DMS79 treated with DMSO at 0.1 percent for 48 hours (cell line): ENCODE measurements at regions not wholly inside any gene's neighbourhood (a gene's known extent, or its start where the extent isn't known, plus 50 kb on each side); places are given as distances from the start of the nearest gene placed in this dataset.
"Not testable (repeated sequence)": the region's sequence is repeated elsewhere in the genome, so short reads cannot be mapped to it uniquely, and the experiment has no call there.

ENCODE experiments used
- DNase-seq: peaks from one replicate; lab custom pipeline; 2025; lab: John Stamatoyannopoulos, UW

DNA sequence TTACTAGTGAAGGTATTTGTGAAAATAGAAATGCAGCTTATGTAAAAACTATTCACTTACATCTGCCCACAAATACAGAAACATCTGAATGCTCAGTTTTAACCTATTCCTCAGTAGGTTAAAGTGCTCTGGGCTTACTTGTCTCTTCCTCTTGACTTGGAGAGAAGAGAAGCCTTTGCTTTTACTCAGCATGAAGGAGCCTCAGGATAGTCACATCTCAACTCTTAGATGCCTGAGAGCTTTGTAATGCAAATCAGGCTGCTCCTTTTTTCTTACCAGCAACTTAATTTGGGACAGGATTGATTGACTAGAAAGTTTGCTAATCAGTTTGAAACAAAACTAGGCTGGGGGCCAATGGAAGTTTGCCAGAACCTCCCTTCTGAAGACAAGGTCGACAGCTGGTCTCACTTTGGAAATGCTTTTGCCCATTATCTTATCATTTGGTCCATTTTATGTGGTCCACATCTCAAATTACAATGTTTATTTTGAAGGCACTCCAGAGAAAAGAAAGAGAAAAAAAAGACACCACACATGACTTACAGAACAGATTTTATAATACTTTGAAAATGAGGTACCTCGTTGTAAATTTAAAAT lies 274.9 kb upstream of the FRG1 start:
- DNase-seq, result not testable (repeated sequence)

- DNase-seq, result not testable (repeated sequence)
Observed at GRCh38 chr4:189667386-189667785, 273.3 kb upstream of the FRG1 start.

- not testable (repeated sequence) for DNase-seq
Observed at GRCh38 chr4:189697675-189698245, 242.9 kb upstream of the FRG1 start.

- not testable (repeated sequence) for DNase-seq
Observed at GRCh38 chr4:189703000-189703399, 237.7 kb upstream of the FRG1 start.

GRCh38 chr4:189706821-189707220 lies 233.9 kb upstream of the FRG1 start:
- not testable (repeated sequence) for DNase-seq

DNA sequence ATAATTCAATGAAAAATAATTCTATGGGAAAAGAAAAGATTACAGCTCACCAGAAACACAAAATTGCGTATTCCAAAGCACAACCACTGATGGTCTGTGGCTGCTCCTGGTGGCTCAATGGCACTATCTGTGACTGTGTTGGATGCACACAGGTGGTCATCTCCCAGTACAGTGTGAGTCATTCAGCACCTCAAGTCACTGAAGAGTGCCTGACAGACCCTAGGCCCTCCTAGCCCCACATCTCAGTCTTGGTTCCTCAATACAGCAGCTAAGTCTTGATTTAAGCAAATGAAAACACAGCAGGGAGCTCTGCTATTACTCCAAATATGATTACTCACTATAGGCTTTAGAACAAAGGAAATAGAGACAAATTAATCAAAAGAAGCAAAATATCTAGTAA lies 233.4 kb upstream of the FRG1 start:
- DNase-seq, result not testable (repeated sequence)

DNA sequence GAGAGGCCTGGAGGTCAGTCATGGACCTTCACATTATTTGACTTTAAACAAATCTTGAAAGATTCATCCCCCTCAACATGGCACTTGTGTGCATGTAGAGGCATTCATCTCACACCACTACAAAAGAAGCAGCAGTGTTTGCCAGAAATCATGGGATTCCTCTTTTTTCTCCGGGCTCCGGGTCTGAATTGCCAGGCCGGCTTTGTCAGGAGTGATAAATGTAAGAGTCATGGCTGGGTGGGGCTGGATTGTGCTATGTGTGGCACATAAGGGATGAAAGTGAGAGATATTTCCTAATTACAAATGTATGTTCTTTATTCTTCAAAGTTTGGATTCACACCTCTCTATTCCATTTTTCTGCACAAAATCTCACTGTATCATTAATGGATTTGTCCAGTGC lies 228.7 kb upstream of the FRG1 start:
- not testable (repeated sequence) for DNase-seq

GRCh38 chr4:189721016-189721993 lies 219.4 kb upstream of the FRG1 start:
- DNase-seq, result not testable (repeated sequence)

DNA sequence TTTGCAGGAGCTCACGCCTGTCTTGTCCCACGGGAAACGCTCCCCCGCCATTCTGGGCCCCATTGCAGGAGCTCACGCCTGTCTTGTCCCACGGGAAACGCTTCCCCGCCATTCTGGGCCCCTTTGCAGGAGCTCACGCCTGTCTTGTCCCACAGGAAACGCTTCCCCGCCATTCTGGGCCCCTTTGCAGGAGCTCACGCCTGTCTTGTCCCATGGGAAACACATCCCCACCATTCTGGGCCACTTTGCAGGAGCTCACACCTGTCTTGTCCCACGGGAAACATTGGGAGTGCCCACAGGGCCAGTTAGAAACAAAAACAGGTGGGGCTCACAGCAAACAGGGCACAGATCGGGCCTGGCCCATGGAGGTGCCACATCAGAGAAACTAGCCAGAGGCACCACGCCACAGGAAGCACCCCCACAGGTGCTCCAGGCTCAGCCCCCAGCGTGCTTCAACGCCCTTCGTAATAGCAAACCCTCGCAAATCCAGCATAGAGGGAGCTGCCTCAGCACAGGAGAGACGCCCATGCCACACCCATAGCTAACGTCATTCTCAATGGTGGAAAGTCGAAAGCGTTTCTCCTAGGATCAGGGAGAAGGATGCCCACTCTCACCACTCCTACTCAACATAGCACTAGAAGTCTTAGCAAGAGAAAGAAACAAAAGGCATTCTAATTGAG lies 218.2 kb upstream of the FRG1 start:
- DNase-seq, result not testable (repeated sequence)

GRCh38 chr4:189727982-189728638 lies 212.6 kb upstream of the FRG1 start:
- DNase-seq, result not testable (repeated sequence)

GRCh38 chr4:189731989-189732388 lies 208.7 kb upstream of the FRG1 start:
- DNase-seq, result not testable (repeated sequence)

- not testable (repeated sequence) for DNase-seq
Observed at GRCh38 chr4:189733507-189733906, 207.2 kb upstream of the FRG1 start.

DNA sequence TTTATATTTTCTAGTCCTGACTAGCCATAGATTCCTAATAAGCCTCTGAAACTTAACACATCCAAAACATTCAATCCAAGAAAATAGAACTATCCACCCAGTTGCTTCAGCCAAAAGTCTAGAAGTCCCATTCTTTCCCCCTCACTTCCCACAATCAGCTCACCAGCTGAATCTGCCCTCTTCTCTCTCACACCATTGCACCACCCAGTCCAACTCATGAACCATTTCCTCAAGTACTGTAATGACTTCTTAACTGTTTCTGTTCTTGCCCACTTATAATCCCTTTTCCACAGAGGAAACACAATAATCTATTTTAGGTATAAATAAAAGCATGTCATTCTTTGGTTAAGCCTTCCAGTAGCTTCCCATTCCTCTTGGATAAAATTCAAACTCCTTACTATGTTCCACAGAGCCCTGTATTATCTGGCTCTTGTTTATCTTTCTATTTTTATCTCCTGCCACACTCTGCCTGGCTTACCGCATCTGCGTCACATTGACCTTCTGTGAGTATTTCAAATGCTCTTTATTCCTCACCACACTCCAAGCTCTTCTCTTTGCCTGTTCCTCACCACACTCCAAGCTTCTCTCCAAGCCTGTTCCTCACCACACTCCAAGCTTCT lies 205.9 kb upstream of the FRG1 start:
- DNase-seq, result not testable (repeated sequence)

DNA sequence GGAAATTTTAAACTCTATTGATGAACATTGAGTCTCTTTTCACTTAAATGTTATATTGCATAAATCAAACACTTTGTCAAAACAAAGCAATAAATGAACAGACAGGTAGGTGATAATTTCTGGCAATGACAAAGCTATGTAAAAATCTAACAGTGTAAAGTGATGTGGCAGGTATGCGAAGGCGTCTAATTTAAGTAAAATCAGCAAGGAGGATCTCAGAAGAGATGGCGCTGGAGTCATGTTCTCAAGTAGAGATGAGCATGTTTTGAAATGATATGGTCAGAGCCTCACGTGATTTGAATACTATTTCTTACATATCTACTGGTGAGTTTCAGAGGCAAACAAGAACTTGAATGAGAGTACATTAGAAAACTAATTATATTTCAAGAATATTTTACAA lies 204.0 kb upstream of the FRG1 start:
- DNase-seq, result not testable (repeated sequence)

GRCh38 chr4:189740118-189740517 lies 200.6 kb upstream of the FRG1 start:
- not testable (repeated sequence) for DNase-seq

DNA sequence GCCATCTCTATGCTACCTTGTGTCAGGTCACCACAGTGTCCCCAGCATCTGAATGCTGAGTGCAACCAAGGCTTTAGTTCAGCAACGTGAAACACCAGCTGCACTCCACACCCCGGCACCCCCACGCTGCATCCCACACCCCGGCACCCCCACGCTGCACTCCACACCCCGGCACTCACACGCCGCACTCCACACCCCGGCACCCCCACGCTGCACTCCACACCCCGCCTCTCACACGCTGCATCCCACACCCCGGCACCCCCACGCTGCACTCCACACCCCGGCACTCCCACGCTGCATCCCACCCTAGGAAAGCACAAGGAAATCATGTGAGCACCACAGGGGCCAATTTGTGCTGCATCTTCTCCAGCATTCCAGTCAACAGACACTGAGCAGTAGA lies 199.8 kb upstream of the FRG1 start:
- no peak for DNase-seq

DNA sequence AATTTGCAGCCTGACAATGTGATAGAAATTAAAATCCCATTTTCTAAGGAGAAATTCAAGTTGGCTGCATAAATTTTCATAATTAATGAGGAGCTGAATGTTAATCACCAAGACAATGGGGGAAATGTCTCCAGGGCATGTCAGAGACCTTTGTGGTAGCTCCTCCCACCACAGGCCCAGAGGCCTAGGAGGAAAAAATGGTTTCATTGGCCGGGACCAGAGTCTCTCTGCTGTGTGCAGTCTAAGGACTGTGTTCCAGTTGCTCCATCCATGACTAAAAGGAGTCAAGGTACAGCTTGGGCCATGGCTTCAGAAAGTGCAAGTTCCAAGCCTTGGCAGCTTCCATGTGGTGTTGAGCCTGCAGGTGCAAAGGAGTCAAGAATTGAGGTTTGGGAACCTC lies 187.6 kb upstream of the FRG1 start:
- not testable (repeated sequence) for DNase-seq

DNA sequence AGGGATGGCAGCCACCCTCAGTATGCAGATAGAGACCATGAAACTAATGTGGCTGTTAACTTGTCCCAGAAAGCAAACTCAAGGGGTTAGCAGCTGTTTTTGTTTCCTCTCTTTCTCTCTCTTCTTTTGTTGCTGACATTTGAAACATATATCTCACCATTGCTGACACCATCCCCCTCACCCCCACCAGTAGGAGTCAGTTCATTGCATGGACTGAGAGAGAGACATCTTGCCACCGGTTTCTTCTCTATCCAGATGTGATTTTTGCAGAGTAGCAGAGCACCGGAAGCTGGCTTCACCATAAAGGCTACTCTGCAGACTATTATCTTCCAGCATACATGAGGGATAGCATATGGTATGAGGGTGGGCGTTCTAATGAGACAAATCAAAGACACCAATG lies 177.1 kb upstream of the FRG1 start:
- no peak for DNase-seq

DNA sequence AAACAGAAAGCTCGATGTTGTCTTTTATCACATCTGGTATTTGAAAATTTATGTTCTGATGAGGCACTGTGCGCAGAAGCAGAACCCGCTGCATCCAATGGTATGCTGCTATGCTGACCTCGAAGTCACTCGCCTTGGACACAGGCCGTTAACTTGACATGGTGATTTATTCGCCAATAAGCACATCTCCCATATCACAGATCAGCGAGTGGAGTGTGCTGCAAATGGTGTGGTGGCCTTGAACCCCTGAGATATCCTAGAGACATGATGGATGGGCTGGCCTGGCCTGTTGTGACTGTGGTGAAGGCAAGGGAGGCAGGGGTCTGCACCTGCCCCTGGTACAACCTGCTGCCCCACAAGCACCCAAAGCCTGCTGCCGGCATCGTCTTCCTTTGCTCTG lies 175.4 kb upstream of the FRG1 start:
- DNase-seq, result no peak

- no peak for DNase-seq
Observed at GRCh38 chr4:189765736-189766135, 174.9 kb upstream of the FRG1 start.

GRCh38 chr4:189767941-189768340 lies 172.7 kb upstream of the FRG1 start:
- no peak for DNase-seq
